Heart left ventricle (tissue), 13 donors: ENCODE measurements at regions not wholly inside any gene's neighbourhood (a gene's known extent, or its start where the extent isn't known, plus 50 kb on each side); places are given as distances from the start of the nearest gene placed in this dataset.

ENCODE experiments used
- POLR2A ChIP-seq, 2 donors: fragments of 450-650 bp; IDR thresholded peaks; one replicate each; pipeline ENCODE4 v1.6.1; 2017; ENCODE audit warnings: antibody characterized with exemption in 2 of 2, mild to moderate bottlenecking in 2 of 2, moderate library complexity in 2 of 2
- TF ChIP-seq, protein P1 (sequence below), 12 donors: fragments of 200-600 bp; sonication (generic) in 4 of 12; IDR thresholded peaks; one replicate each; pipeline versions ENCODE4 v1.5.0 to v1.8.0; 2018 to 2022; ENCODE audit warnings: antibody characterized with exemption in 12 of 12, mild to moderate bottlenecking in 5 of 12
- donor health status: ischemic (EF 13 %, LVEDD 7.1; RV severe dilation, severe dysfunction).
- donor health status: DM: no; HTN: yes; CAD: no.
- donor health status: DM: no; HTN: no; CAD: no.
- donor health status: ischemic (EF 25% LVEDD 6.9; RV normal size, moderate dysfunction).
- donor health status: ischemic (EF 25% LVEDD 5.7; RV mildly dilated, moderate dysfunction).
- donor health status: ischemic (EF 35%, LVEDD 5.7; RV mildly dilated, moderate dysfunction).
- donor health status: nonischemic (EF 11% LVEDD 7.7; RV severe dilation, severe dysfunction).
- donor health status: DM: yes; HTN: yes; CAD: no.
- donor health status: PGD.
- donor health status: ischemic (EF 29% LVEDD 5.4; RV normal size, mild dysfunction).
- donor health status: nonischemic (EF 23%, LVEDD 6.1; RV moderate dilation, normal function).

DNA sequence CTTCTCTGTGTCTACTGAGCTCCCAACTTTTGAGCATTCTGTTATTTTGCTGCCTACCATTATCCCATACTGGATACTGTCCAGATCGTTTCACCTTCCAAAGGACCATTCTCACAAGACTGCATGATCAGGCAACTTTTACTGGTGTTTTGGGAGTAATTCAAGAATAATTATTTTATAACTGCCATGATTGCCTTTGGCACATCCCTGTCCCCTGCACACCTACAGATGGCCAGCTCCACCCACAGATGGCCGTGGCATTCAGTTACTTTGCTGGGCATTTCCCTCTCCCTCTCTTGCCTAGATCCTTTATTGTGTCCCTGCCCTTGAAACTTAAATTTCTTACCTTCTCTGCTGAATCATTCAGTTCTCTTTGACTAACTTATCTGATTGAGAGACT, 263.9 kb downstream of the DIPK2A start:
- TF ChIP-seq, protein P1, sequence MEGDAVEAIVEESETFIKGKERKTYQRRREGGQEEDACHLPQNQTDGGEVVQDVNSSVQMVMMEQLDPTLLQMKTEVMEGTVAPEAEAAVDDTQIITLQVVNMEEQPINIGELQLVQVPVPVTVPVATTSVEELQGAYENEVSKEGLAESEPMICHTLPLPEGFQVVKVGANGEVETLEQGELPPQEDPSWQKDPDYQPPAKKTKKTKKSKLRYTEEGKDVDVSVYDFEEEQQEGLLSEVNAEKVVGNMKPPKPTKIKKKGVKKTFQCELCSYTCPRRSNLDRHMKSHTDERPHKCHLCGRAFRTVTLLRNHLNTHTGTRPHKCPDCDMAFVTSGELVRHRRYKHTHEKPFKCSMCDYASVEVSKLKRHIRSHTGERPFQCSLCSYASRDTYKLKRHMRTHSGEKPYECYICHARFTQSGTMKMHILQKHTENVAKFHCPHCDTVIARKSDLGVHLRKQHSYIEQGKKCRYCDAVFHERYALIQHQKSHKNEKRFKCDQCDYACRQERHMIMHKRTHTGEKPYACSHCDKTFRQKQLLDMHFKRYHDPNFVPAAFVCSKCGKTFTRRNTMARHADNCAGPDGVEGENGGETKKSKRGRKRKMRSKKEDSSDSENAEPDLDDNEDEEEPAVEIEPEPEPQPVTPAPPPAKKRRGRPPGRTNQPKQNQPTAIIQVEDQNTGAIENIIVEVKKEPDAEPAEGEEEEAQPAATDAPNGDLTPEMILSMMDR (IDR thresholded peaks at IDR 0.05) = no peak
- no peak for TF ChIP-seq POLR2A (IDR thresholded peaks at IDR 0.05)
